GM13977 (cell line): ENCODE measurements at regions not wholly inside any gene's neighbourhood (a gene's known extent, or its start where the extent isn't known, plus 50 kb on each side); places are given as distances from the start of the nearest gene placed in this dataset.

Experiments
- DNase-seq: peaks from one replicate; pipeline ENCODE4 v3.0.0; 2012; ENCODE audit warnings: low spot score
- CTCF ChIP-seq: IDR thresholded peaks from 2 replicates; pipeline ENCODE4 v1.5.1; 2012; ENCODE audit warnings: mild to moderate bottlenecking, control low read depth; ENCODE audit not compliant: insufficient read depth; ENCODE audit errors: extremely low read depth, missing control alignments
- in situ Hi-C: fragments of 300-500 bp; cut with MboI; formaldehyde crosslinking; loops from one replicate; pipeline ENCODE4 v1.12.0; 2022; ENCODE audit warnings: low sequenced_read_pairs, low pct_unique_long_range_greater_than_20kb, mixed read lengths, inconsistent platforms; ENCODE audit not compliant: unreplicated experiment

- DNase-seq = no peak
- TF ChIP-seq CTCF = no peak
- in situ Hi-C loops = no loop called here
Measured at GRCh38 chr2:17188721-17189120, 329.5 kb downstream of the RAD51AP2 start.

- no peak for DNase-seq
- TF ChIP-seq CTCF = no peak
- in situ Hi-C loops = no loop called here
Measured at GRCh38 chr2:17184512-17184911, 333.7 kb downstream of the RAD51AP2 start.

GRCh38 chr2:17182399-17182798, 335.8 kb downstream of the RAD51AP2 start:
- in situ Hi-C loops = no loop called here
- DNase-seq = no peak
- TF ChIP-seq CTCF = no peak

- no peak for TF ChIP-seq CTCF
- no peak for DNase-seq
- in situ Hi-C loops = no loop called here
Measured at GRCh38 chr2:17181051-17181752, 337.0 kb downstream of the RAD51AP2 start.

- no peak for DNase-seq
- in situ Hi-C loops = no loop called here
- no peak for TF ChIP-seq CTCF
Measured at GRCh38 chr2:17179145-17179808, 339.0 kb downstream of the RAD51AP2 start.

- no peak for DNase-seq
- TF ChIP-seq CTCF = no peak
- in situ Hi-C loops = no loop called here
Measured at GRCh38 chr2:17177088-17177487, 341.2 kb downstream of the RAD51AP2 start.
